Stimulated activated CD8-positive, alpha-beta memory T cell treated with anti-CD3 and anti-CD28 coated beads, Interleukin-4, amount 100 ng/mL, for 1 hour (primary cell): ENCODE measurements at regions not wholly inside any gene's neighbourhood (a gene's known extent, or its start where the extent isn't known, plus 50 kb on each side); places are given as distances from the start of the nearest gene placed in this dataset.
"Not testable (repeated sequence)": the region's sequence is repeated elsewhere in the genome, so short reads cannot be mapped to it uniquely, and the experiment has no call there.

ENCODE experiments used
- DNase-seq, 2 donors: peaks; one replicate each; pipeline ENCODE4 v3.0.0-alpha.2; 2020; ENCODE audit warnings: low read depth in 2 of 2, low spot score in 1 of 2

- no peak for DNase-seq
Measured at GRCh38 chr3:187544326-187544725, 125.9 kb downstream of the SST start.

GRCh38 chr3:187540847-187541246, 129.3 kb downstream of the SST start:
- no peak for DNase-seq

DNA sequence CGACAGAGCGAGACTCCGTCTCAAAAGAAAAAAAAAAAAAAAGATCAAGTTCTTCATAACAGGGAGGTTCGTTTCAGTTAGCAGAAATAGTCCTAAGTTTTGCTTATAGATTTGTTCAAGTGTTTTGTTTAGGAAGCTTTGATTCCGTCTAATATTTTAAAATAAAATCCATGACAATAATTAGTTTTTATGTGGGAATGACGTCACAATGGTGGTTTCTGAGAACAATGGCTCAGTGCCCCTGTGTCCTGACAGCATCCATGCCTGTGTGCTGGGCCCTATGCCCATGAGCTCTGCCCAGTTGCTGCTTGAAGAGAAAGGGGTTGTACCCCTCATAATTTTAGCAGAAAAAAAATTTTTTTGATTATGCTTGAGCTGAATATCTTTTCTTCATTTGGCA, 134.0 kb downstream of the SST start:
- no peak for DNase-seq

DNA sequence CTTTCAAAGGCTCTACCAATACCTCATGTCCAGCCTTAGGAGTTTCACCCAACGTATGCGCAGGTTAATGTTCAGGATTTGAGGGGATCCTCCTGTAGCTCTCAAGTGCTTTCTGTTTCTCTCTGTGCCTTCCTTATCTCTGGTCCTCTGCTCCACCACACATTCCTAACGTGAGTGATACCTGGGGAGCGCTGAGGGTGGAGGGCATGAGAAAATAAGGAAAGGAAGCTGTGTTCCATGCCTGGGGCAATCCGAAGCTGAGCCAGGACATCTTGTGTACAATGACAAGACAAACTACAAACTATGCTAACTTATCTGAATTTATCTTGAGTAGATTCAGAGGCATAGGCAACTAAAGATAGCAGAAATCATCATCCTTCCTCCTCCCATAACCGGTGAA, 136.4 kb downstream of the SST start:
- DNase-seq: no peak

- DNase-seq: no peak
Measured at GRCh38 chr3:187531831-187532230, 138.4 kb downstream of the SST start.

DNA sequence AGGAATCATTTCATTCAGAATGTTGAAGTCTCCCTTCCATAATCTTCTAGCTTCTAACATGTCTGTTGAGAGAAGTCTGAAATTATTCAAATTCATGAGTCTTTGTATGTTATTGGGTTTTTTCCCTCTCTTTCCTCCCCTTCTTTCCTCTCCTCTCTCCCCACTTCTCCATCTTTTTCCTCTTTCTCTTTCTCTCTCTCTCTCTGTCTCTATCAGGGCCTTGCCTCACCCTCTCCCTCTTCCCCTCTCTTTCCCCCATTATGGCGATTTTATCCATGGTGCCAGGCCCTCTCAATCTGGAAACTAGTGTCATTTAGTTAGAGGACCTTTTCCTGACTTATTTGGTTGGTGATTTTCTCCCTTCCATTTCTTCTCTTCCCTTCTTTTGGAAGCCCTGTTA, 147.3 kb downstream of the SST start:
- DNase-seq: no peak

GRCh38 chr3:187522293-187522692, 147.9 kb downstream of the SST start:
- DNase-seq: no peak

DNA sequence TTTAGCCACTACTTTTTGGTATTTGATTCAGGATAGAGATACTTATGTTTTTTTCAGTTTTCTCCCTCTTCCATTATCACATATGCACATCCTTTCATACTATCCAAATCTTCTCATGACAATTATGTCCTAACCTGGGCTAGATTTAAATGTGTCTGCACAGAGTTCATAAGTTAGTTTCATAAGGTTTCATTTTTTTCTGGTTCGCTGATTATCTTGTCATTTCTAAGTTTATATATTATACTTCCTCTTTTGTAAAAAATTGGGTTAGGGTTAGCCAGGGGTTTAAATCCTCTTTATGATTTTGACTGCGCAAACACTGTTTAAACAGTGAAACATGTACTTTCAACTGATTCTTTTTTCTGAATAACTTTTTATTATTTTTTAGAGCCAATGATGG, 148.6 kb downstream of the SST start:
- DNase-seq: no peak

DNA sequence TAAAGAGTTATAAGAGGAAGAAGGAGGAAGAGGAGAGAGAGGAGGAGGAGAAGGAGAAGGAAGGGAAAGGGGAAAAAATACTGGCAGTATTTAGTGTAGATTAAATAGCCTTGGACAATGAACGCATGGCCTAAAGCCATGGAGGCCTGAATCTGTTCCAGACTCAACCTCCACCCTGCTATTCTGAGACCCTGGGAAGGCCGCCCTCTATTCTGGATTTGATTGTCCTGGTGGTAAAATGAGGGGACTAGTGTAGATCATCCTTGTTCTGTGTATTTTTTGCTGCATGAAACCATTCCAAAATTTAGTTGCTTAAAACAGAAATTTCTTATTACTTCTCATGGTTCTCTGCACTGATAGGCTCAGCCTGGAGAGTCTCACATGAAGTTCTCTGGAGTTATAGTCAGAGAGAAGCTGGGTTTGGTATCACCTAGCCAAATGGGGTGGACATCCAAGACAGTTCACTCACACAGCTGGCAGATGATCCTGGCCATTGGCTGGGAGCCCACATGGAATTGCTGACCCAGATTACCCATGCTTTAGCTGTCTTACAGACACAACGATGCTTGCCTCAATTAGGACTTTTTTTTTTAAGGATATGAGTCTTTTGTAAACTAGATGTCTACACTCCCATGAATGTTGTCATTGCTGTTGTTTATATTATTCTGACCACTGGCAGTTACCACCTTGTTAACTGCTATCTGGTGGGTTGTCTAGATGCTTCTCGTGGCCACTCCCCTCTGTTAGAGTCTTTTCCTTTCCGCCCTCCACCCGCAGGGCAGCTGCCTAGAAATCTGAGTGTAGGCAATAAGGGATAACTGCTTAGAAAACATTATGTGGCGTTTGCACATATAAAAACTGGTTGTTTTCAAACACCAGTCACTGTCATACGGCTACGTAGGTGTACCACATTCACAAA, 149.9 kb downstream of the SST start:
- no peak for DNase-seq

DNA sequence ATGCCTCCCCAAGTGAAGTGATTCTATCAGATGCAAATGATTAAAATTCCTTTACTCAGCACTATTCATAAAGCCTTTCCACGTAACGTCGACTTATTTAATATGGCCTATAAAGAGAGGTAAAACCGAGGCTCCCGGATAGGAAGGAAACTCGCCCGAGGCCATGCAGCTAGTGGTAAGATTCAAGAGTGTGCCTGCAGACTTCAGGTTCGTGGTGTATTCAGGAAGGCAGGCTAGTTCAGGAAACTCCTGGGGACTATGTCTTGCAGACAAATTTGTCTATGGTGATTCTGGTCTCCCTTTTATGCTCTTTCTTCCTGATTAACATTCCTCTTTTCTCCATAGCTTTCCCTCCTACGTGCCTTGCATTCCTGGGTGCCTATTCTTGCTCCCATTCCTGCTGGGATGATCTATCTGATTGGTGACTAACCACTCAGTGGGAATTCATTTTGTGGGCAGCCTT, 150.7 kb downstream of the SST start:
- no peak for DNase-seq

GRCh38 chr3:187518616-187519015, 150.4 kb downstream of the RTP4 start:
- DNase-seq: no peak

DNA sequence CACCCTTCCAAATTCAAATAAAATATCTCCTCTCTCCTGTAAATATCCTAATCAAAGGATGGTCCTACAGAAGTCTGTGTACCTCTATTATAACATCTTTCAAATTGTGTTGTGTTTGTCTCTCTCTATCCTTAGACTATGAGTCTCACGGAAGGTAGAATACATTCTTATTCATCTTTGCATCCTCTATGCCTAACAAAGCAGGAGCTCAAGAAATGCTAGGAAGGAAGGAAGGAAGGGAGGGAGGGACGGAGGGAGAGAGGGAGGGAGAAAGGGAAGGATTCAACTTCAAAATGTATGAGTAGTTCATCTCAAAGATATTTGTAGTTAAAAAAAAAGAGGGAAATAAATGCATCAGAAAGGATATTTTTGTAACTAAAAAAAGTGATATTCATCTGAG, 150.0 kb downstream of the RTP4 start:
- DNase-seq: no peak

DNA sequence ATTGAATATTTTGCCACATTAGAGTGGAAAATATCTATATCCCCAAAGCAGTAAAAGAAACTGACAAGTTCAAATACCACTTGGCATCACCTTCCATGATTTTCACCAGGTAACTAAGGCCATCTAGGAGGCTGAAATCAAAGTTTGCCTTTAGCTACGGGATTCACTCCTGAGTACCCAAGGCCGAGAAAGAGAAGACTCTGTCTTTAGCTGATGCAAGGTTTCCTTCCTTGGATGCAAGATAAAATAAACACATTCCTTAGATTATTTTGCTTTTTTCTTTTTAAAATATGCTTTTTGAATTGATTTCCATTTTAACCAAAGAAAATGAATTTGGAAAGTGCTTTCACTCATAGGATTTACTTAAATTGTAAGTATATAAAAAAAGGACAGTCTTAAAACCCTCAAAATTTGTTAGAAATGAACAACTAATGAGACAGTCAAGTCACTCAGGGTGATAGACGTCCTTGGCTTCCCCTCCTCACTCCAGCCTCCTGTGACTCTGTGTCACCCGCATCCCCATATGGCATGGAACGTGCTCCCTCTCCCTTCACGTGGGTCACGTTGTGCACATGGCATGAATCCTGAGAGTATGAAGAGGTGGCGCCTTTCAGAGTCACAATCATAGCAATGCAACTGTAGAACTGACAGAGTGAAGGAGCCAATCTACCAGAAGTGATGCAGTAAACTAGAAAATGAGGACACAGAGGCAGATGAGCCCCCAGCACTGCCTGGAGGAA, 148.4 kb downstream of the RTP4 start:
- DNase-seq: no peak

- no peak for DNase-seq
Measured at GRCh38 chr3:187507905-187508304, 139.7 kb downstream of the RTP4 start.

- DNase-seq: no peak
Measured at GRCh38 chr3:187507266-187507665, 139.1 kb downstream of the RTP4 start.

DNA sequence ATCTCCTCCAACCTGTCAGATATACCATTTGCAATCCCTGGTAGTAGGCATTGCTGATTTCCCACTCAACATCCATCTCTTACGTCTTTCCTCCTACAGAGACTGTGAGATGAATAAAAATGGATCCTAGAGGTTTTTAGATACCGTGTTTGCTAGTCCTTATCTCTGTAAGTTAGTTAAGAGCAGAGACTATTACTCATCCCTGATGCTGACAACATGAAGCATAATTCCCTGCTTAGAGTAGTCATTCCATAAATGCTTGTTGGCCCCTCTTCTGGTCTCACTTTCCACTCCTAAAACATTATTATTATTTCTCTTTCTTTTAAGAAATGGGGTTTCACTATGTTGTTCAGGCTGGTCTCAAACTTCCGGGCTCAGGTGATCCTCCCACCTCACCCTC, 136.2 kb downstream of the RTP4 start:
- DNase-seq: no peak

DNA sequence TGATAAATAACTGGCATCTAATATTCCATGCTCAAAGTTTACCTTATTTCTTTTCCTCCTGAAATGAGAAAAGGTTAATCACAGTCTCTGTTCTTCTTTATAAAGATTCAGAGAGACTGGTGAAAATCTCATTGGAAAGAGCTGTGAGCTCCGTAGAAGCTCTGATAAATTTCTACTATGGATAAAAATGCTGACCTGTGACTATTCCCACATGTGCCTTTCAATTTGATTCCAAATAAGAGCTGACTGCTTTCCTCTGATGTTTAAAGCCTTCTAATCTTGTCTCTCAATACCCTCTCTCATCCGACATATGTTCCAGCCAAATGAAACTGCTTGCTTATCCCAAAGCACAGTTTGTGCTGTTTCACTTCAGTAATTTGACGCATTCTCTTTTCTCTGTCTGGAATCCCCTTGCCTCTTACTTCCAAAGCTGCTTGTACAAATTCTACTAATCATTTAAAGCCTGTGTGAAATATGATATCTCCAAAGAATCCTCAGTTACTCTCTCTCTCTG, 130.1 kb downstream of the RTP4 start:
- no peak for DNase-seq

- DNase-seq: no peak
Measured at GRCh38 chr3:187497052-187497451, 128.9 kb downstream of the RTP4 start.

- DNase-seq: not testable (repeated sequence)
Measured at GRCh38 chr3:187494056-187494455, 125.9 kb downstream of the RTP4 start.

- no peak for DNase-seq
Measured at GRCh38 chr3:187491371-187491770, 123.2 kb downstream of the RTP4 start.

DNA sequence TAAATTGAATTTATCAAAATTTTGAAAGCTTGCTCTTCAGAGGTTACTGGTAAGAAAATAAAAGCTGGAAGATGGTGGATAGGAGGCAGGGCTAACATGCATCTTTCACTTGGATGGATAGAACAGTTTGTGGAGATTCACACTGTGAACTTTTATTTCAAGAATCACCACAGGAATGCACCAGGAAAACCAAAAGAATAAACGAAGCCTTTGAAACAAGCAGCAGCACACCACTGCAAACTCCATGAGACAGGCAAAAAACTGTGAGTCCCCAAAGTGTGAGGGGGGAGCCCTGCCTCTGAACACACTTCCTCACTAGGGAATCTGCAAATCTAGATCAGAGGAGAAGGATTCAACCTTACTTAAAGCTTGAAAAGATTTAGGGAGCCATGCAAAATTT, 122.2 kb downstream of the RTP4 start:
- DNase-seq: no peak
